GM23338 (cell line): ENCODE measurements at regions not wholly inside any gene's neighbourhood (a gene's known extent, or its start where the extent isn't known, plus 50 kb on each side); places are given as distances from the start of the nearest gene placed in this dataset.

Experiments used
- ATAC-seq: fragments of 200-7000 bp; cut with Tn5 transposase; 3 replicates; pipeline ENCODE4 v1.9.1; 2020
- DNase-seq: peaks from one replicate; pipeline ENCODE4 v3.0.0-alpha.2; 2015; ENCODE audit warnings: low spot score
- H2AFZ ChIP-seq: fragments of 200-600 bp; sonication (generic); 2 replicates; pipeline ENCODE4 v1.8.0; 2016; ENCODE audit warnings: antibody characterized with exemption, mild to moderate bottlenecking, moderate library complexity
- H3F3A ChIP-seq: fragments of 200-600 bp; sonication (generic); replicated peaks from 2 replicates; pipeline ENCODE4 v1.8.0; 2017; ENCODE audit warnings: antibody characterized with exemption, mixed run types, low read depth
- H3K27ac ChIP-seq: fragments of 200-600 bp; sonication (generic); 2 replicates; pipeline ENCODE4 v1.6.1; 2016; ENCODE audit warnings: low read depth
- H3K27me3 ChIP-seq: fragments of 200-600 bp; sonication (generic); 2 replicates; pipeline ENCODE4 v1.8.0; 2016; ENCODE audit warnings: mild to moderate bottlenecking, mixed run types, moderate library complexity; ENCODE audit not compliant: insufficient read depth
- H3K36me3 ChIP-seq: fragments of 200-600 bp; sonication (generic); 2 replicates; pipeline ENCODE4 v1.8.0; 2016; ENCODE audit warnings: mild to moderate bottlenecking; ENCODE audit not compliant: insufficient read depth
- H3K4me1 ChIP-seq: fragments of 200-600 bp; sonication (generic); 2 replicates; pipeline ENCODE4 v1.8.0; 2016; ENCODE audit warnings: mild to moderate bottlenecking, moderate library complexity; ENCODE audit not compliant: insufficient read depth
- H3K4me2 ChIP-seq: fragments of 200-600 bp; sonication (generic); 2 replicates; pipeline ENCODE4 v1.7.1; 2017; ENCODE audit warnings: mixed run types
- H3K4me3 ChIP-seq: fragments of 200-600 bp; sonication (generic); 2 replicates; pipeline ENCODE4 v1.6.1; 2016; ENCODE audit warnings: mixed run types
- H3K79me2 ChIP-seq: fragments of 200-600 bp; sonication (generic); replicated peaks from 2 replicates; pipeline ENCODE4 v1.8.0; 2017; ENCODE audit warnings: mild to moderate bottlenecking; ENCODE audit not compliant: insufficient read depth
- H3K9me2 ChIP-seq: fragments of 200-600 bp; sonication (generic); 2 replicates; pipeline ENCODE4 v1.8.0; 2017; ENCODE audit not compliant: insufficient read depth
- H4K20me1 ChIP-seq: fragments of 200-600 bp; sonication (generic); replicated peaks from 2 replicates; pipeline ENCODE4 v1.8.0; 2017; ENCODE audit warnings: mild to moderate bottlenecking; ENCODE audit not compliant: insufficient read depth
- H3K27ac Mint-ChIP-seq: 2 replicates; pipeline ENCODE4 v1.8.0; 2020; ENCODE audit warnings: inconsistent platforms, mild to moderate bottlenecking, moderate library complexity, mixed read lengths
- H3K27me3 Mint-ChIP-seq: 3 replicates; pipeline ENCODE4 v1.8.0; 2022; ENCODE audit warnings: low read depth, mild to moderate bottlenecking, moderate library complexity, mixed read lengths, inconsistent platforms; ENCODE audit not compliant: insufficient read depth, poor library complexity
- H3K36me3 Mint-ChIP-seq: 3 replicates; pipeline ENCODE4 v1.8.0; 2021; ENCODE audit warnings: low read depth, mild to moderate bottlenecking, inconsistent platforms, moderate library complexity, mixed read lengths
- H3K4me1 Mint-ChIP-seq: 3 replicates; pipeline ENCODE4 v1.8.0; 2020; ENCODE audit warnings: mild to moderate bottlenecking, inconsistent platforms, mixed read lengths
- H3K4me3 Mint-ChIP-seq: 3 replicates; pipeline ENCODE4 v1.8.0; 2021; ENCODE audit warnings: moderate library complexity, mild to moderate bottlenecking, inconsistent platforms, mixed read lengths
- H3K9me3 Mint-ChIP-seq: 3 replicates; pipeline ENCODE4 v1.8.0; 2020; ENCODE audit warnings: moderate library complexity, mild to moderate bottlenecking, inconsistent platforms, mixed read lengths
- CTCF ChIP-seq, 2 experiments: fragments of 200-600 bp in 1 of 2; sonication (generic) in 1 of 2; conservative IDR thresholded peaks; 2 replicates each; pipeline versions ENCODE4 v1.5.1 to v1.6.1; 2016 to 2017; ENCODE audit warnings: antibody characterized with exemption in 2 of 2, low read depth in 2 of 2, mild to moderate bottlenecking in 2 of 2, moderate library complexity in 1 of 2
- ETS1 ChIP-seq: IDR thresholded peaks from 2 replicates; pipeline ENCODE4 v1.6.1; 2016; ENCODE audit warnings: antibody characterized with exemption
- EZH2phosphoT487 ChIP-seq: fragments of 200-600 bp; sonication (generic); IDR thresholded peaks from one replicate; pipeline ENCODE4 v1.8.1; 2018; ENCODE audit warnings: antibody characterized with exemption; ENCODE audit not compliant: unreplicated experiment
- NANOG ChIP-seq: IDR thresholded peaks from 2 replicates; pipeline ENCODE4 v1.6.1; 2016; ENCODE audit warnings: antibody characterized with exemption, borderline replicate concordance
- REST ChIP-seq: IDR thresholded peaks from one replicate; pipeline ENCODE4 v1.6.1; 2018; ENCODE audit warnings: antibody characterized with exemption; ENCODE audit not compliant: unreplicated experiment
- ZNF114 ChIP-seq: fragments of 250-450 bp; sonication (Bioruptor Pico); IDR thresholded peaks from 2 replicates; pipeline ENCODE4 v1.5.0; 2020; ENCODE audit warnings: mild to moderate bottlenecking, moderate library complexity
- ZNF462 ChIP-seq: fragments of 250-450 bp; sonication (Bioruptor Pico); IDR thresholded peaks from 2 replicates; pipeline ENCODE4 v1.5.0; 2020; ENCODE audit warnings: mild to moderate bottlenecking, moderate library complexity

- no peak for TF ChIP-seq ZNF462 (CRISPR knock-in tag)
- TF ChIP-seq EZH2phosphoT487: no peak
- no peak for TF ChIP-seq ZNF114 (CRISPR knock-in tag)
Measured at GRCh38 chr18:68299906-68300305, 415.0 kb downstream of the TMX3 start (continued).

GRCh38 chr18:68298330-68298729, 416.6 kb downstream of the TMX3 start:
- Histone ChIP-seq H3F3A (no peaks in the 10 kb centered on the region), H3K27ac (no peak overlapping the region), H3K36me3 (no peaks in the 10 kb centered on the region; the same call in 1 of the 2 replicates), H3K27me3 (no peaks in the 10 kb centered on the region), H3K4me1 (no peaks in the 10 kb centered on the region), H3K79me2 (no peaks in the 10 kb centered on the region), H4K20me1 (no peaks in the 10 kb centered on the region), H3K9me2 (no peaks in the 10 kb centered on the region; the same call in 1 of the 2 replicates), H3K4me2 (no peak overlapping the region), H2AFZ (no peak overlapping the region), H3K4me3 (no peak overlapping the region)
- Mint-ChIP-seq H3K27me3 (no peaks in the 10 kb centered on the region), H3K4me3 (no peak overlapping the region), H3K4me1 (no peaks in the 10 kb centered on the region), H3K9me3 (no peaks in the 10 kb centered on the region; the same call in 2 of the 3 replicates), H3K36me3 (no peaks in the 10 kb centered on the region), H3K27ac (no peak overlapping the region)
- no peak for DNase-seq
- no peak for ATAC-seq
- TF ChIP-seq NANOG (no peak), CTCF (conservative IDR thresholded peaks at IDR 0.05; ENCODE audit: low read depth in 2 of 2) (no peak), ETS1 (no peak), REST (no peak)
